HL-60 (cell line): ENCODE measurements at regions not wholly inside any gene's neighbourhood (a gene's known extent, or its start where the extent isn't known, plus 50 kb on each side); places are given as distances from the start of the nearest gene placed in this dataset.

Source experiments
- DNase-seq, 2 experiments: peaks; one replicate each; pipeline ENCODE4 v3.0.0-alpha.2; 2010 to 2020; ENCODE audit warnings: low read depth in 1 of 2, low spot score in 1 of 2
- H3K27ac ChIP-seq: fragments of 250-450 bp; sonication (Bioruptor Pico); replicated peaks from 2 replicates; pipeline ENCODE4 v1.5.1; 2020; ENCODE audit warnings: mild to moderate bottlenecking, moderate library complexity
- H3K27me3 ChIP-seq: fragments of 250-450 bp; sonication (Bioruptor Pico); 2 replicates; pipeline ENCODE4 v1.5.1; 2021; ENCODE audit warnings: mild to moderate bottlenecking, moderate library complexity; ENCODE audit not compliant: insufficient read depth, poor library complexity, severe bottlenecking
- H3K4me3 ChIP-seq: replicated peaks from 2 replicates; pipeline ENCODE4 v1.5.1; 2011; ENCODE audit warnings: mild to moderate bottlenecking, control low read depth, low read length; ENCODE audit not compliant: insufficient read depth
- GABPA ChIP-seq: IDR thresholded peaks from 2 replicates; pipeline ENCODE4 v1.6.1; 2012; ENCODE audit warnings: low read depth
- POLR2AphosphoS5 ChIP-seq: IDR thresholded peaks from 2 replicates; pipeline ENCODE4 v1.6.1; 2012; ENCODE audit warnings: low read depth
- SPI1 ChIP-seq: IDR thresholded peaks from 2 replicates; pipeline ENCODE4 v1.6.1; 2012; ENCODE audit warnings: low read depth, mild to moderate bottlenecking, borderline replicate concordance
- TF ChIP-seq, protein P1 (sequence below): IDR thresholded peaks from one replicate; pipeline ENCODE4 v1.5.1; 2011; ENCODE audit warnings: low read length, control low read depth, inconsistent platforms; ENCODE audit not compliant: insufficient read depth
- TF ChIP-seq, protein P2 (sequence below): IDR thresholded peaks from 2 replicates; pipeline ENCODE4 v1.6.1; 2012; ENCODE audit warnings: low read depth; ENCODE audit not compliant: insufficient replicate concordance

DNA sequence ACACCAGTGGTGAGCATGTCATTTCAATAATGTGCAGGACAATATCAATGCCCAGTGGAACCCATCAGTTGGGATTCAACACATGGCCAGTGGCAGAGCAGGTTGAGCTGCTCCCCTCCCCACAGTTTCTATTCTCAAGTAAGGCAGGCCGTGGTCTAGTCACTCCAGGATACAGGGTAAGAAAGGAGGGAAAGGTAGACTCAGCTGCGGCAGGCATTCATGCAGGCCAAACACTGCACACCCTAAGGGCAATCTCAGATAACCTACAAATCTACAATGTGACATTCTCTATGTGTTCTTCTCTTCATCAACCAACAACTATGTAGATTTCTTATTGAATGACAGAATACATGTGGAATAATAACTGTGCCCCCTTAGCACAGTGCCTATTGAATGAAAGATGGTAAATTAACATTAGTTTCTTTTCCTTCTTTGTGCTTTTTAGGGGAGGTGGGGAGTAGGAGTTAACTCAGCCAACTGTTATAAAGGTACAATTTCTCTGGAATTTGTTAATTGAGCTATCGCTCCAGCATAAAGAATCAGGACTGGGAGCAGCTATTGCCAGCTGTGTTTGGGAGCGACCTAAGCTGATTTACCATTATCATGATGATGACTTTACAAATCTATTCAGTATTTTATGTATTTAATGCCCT, 89.7 kb downstream of the FAM50B start:
- H3K4me3 ChIP-seq = no peak overlapping the region
- no peak for TF ChIP-seq SPI1
- TF ChIP-seq, protein P1, sequence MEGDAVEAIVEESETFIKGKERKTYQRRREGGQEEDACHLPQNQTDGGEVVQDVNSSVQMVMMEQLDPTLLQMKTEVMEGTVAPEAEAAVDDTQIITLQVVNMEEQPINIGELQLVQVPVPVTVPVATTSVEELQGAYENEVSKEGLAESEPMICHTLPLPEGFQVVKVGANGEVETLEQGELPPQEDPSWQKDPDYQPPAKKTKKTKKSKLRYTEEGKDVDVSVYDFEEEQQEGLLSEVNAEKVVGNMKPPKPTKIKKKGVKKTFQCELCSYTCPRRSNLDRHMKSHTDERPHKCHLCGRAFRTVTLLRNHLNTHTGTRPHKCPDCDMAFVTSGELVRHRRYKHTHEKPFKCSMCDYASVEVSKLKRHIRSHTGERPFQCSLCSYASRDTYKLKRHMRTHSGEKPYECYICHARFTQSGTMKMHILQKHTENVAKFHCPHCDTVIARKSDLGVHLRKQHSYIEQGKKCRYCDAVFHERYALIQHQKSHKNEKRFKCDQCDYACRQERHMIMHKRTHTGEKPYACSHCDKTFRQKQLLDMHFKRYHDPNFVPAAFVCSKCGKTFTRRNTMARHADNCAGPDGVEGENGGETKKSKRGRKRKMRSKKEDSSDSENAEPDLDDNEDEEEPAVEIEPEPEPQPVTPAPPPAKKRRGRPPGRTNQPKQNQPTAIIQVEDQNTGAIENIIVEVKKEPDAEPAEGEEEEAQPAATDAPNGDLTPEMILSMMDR = no peak
- TF ChIP-seq GABPA = no peak
- no peak for TF ChIP-seq POLR2AphosphoS5
- TF ChIP-seq, protein P2, sequence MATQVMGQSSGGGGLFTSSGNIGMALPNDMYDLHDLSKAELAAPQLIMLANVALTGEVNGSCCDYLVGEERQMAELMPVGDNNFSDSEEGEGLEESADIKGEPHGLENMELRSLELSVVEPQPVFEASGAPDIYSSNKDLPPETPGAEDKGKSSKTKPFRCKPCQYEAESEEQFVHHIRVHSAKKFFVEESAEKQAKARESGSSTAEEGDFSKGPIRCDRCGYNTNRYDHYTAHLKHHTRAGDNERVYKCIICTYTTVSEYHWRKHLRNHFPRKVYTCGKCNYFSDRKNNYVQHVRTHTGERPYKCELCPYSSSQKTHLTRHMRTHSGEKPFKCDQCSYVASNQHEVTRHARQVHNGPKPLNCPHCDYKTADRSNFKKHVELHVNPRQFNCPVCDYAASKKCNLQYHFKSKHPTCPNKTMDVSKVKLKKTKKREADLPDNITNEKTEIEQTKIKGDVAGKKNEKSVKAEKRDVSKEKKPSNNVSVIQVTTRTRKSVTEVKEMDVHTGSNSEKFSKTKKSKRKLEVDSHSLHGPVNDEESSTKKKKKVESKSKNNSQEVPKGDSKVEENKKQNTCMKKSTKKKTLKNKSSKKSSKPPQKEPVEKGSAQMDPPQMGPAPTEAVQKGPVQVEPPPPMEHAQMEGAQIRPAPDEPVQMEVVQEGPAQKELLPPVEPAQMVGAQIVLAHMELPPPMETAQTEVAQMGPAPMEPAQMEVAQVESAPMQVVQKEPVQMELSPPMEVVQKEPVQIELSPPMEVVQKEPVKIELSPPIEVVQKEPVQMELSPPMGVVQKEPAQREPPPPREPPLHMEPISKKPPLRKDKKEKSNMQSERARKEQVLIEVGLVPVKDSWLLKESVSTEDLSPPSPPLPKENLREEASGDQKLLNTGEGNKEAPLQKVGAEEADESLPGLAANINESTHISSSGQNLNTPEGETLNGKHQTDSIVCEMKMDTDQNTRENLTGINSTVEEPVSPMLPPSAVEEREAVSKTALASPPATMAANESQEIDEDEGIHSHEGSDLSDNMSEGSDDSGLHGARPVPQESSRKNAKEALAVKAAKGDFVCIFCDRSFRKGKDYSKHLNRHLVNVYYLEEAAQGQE = no peak
- DNase-seq = no peak
- H3K27me3 ChIP-seq = peaks cover 30% of the 10 kb centered on the region
- H3K27ac ChIP-seq = no peak overlapping the region

DNA sequence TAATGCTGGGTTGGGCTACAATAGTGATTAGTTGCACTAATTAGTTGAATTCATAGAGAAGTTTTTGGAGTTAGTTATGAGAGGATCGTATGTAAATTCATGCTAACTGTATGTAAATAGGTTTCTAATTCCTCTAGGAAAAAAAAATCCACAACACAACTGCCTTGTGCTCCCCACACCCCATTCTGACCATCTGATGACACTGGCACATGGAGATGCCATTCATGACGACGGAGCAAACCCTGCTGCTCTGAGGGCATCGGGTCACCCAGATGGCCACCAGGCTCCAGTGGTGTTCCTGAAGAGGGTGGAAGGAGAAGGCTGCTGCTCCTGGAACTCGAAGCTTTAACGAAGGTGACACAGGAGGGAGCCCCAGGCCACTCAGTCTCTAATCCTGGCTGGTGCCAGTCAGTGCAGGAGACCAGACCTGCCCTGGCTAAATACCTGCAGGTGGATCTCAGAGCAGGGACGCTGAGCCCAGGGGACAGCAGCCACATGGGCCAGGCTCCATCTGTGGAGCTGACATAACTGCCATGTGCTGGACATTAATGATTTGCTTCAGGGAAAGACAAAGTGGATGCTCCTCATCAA, 90.3 kb downstream of the FAM50B start:
- Histone ChIP-seq H3K27me3 (peaks cover 30% of the 10 kb centered on the region), H3K4me3 (no peak overlapping the region), H3K27ac (no peak overlapping the region)
- no peak for DNase-seq
- TF ChIP-seq, protein P2 = no peak
- TF ChIP-seq POLR2AphosphoS5 = no peak
- no peak for TF ChIP-seq GABPA
- TF ChIP-seq, protein P1 = no peak
- no peak for TF ChIP-seq SPI1

DNA sequence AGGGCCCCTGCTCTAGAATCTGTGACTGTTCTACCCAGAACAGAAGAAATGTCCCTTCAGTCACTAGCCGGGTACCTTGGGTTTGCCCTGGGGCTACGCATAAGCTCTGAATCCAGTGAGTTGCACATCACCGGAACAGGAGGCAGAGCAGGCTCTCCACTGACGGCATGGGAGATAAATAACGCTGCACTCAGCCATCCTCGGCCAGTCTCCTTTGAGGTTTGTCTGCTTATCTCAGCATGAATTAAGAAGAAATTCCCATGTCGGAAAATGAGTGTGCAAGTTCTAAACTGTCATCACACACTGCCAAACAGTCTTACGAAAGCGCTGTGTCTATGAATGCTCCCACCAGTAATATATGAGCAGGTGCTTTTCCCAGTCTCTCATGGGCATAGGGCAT, 90.8 kb downstream of the FAM50B start:
- no peak for DNase-seq
- peaks cover 27% of the 10 kb centered on the region for H3K27me3 ChIP-seq
- TF ChIP-seq, protein P2 = no peak
- TF ChIP-seq, protein P1 = no peak
- TF ChIP-seq SPI1 = no peak
- TF ChIP-seq GABPA = no peak
- no peak for TF ChIP-seq POLR2AphosphoS5
- no peak overlapping the region for H3K4me3 ChIP-seq
- H3K27ac ChIP-seq = no peak overlapping the region
